ENCODE measurements at regions not wholly inside any gene's neighbourhood (a gene's known extent, or its start where the extent isn't known, plus 50 kb on each side); places are given as distances from the start of the nearest gene placed in this dataset.

DNA sequence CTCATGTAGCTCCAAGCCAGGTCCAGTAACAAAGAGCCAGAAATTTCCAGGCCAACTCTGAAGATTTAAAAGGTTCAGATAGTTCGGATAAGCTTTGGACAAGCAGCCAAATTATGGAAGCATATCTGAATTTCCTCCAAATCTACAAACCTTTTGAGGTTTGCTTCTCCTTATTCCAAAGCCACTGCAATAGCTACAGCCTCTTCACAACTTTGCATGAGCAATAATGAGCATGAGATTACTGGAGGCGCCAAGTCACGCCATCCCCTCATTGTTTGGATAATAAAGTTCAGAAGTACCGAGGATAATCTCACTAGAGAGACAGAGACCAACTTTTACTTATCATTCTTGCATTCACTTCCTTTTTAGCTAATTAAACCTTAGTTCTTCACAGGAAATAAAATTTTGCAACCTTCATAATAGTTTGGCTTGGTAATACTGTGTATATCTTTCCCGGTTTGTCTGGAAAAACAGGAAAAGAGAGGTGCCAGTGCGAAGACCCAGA, 329.6 kb upstream of the RSPO3 start:
- Mint-ChIP-seq H3K4me3 (no peak overlapping the region), H3K9me3 (no peaks in the 10 kb centered on the region), H3K4me1 (no peaks in the 10 kb centered on the region), H3K27ac (no peak overlapping the region), H3K36me3 (no peaks in the 10 kb centered on the region), H3K27me3 (ENCODE audit: low read depth) (no peaks in the 10 kb centered on the region)
- TF ChIP-seq FOXK1 (CRISPR knock-in tag; IDR thresholded peaks at IDR 0.05) = no peak
- CTCF ChIA-PET = no interaction called here
- POLR2A ChIA-PET = no interaction called here
- ATAC-seq (no peak), DNase-seq (ENCODE audit: low spot score) (no peak)

DNA sequence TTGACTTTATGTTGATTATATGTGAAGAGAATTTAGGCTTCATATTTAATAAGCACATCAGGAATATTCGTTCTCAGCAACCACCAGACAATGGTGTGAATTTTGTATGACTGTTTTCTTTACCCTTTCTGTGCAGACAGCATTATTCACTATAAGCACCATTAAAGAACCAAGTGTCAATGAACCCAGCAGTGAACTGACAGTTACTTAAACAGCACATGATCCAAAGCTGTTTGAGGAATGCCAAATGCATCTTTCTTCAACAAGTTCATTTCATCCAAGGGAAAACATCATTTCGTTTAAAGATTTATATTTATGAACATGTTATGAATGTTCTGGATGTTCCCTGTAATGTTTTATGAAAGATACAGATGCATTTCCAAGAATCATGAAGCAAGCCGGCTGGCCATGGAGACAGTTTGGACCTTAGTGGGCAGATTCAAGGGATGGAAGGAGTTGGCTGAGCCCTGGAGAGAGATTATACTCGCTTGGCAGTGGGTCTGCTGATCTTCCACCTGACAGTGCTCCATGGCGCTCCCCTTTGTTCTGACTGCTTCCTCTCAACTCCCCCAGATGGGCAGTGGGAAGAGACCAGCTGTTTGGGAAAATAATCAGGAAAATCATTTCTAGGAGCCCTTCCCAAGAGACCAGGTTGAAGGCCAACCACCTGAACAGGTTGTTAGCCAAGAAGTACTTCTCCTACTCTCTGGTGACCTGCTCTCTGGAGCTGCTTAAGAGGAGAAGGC, 326.0 kb upstream of the RSPO3 start:
- no peaks in the 10 kb centered on the region for H3K36me3 Mint-ChIP-seq
- ATAC-seq = no peak
- no peaks in the 10 kb centered on the region for H3K9me3 Mint-ChIP-seq
- ChIA-PET POLR2A (no interaction called here), CTCF (no interaction called here)
- no peaks in the 10 kb centered on the region for H3K4me1 Mint-ChIP-seq
- H3K27me3 Mint-ChIP-seq (ENCODE audit: low read depth) = no peaks in the 10 kb centered on the region
- DNase-seq (ENCODE audit: low spot score) = no peak
- H3K4me3 Mint-ChIP-seq = no peak overlapping the region
- no peak overlapping the region for H3K27ac Mint-ChIP-seq
- TF ChIP-seq ZNF317 (CRISPR knock-in tag; IDR thresholded peaks at IDR 0.05; ENCODE audit: borderline replicate concordance, low read depth) (no peak), TEAD4 (CRISPR knock-in tag; IDR thresholded peaks at IDR 0.05) (no peak), TCF7 (CRISPR knock-in tag; IDR thresholded peaks at IDR 0.05; ENCODE audit: low read depth) (no peak), ZNF671 (CRISPR knock-in tag; IDR thresholded peaks at IDR 0.05) (no peak)
- TF ChIP-seq, protein P1, sequence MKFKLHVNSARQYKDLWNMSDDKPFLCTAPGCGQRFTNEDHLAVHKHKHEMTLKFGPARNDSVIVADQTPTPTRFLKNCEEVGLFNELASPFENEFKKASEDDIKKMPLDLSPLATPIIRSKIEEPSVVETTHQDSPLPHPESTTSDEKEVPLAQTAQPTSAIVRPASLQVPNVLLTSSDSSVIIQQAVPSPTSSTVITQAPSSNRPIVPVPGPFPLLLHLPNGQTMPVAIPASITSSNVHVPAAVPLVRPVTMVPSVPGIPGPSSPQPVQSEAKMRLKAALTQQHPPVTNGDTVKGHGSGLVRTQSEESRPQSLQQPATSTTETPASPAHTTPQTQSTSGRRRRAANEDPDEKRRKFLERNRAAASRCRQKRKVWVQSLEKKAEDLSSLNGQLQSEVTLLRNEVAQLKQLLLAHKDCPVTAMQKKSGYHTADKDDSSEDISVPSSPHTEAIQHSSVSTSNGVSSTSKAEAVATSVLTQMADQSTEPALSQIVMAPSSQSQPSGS (CRISPR knock-in tag; IDR thresholded peaks at IDR 0.05; ENCODE audit: borderline replicate concordance, low read depth) = no peak

DNA sequence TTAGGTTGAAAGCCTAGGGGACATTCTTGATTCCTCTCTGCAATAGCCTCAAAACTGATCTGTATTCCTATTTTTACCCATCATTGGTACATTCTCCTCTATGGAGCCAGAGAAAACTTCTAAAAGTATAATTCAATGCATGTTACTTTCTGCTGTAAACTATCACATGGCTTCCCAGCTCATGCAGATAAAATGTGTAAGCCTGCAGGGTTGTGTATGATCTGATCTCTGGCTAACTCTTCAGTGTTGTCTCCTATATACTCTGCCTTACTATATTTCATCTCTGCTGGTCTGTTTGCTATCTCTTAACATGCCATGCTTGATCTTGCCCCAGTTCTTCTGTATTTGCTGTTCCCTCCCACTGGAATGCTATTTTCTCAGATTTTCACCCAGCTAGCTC, 323.3 kb upstream of the RSPO3 start:
- no peaks in the 10 kb centered on the region for H3K27me3 Mint-ChIP-seq (ENCODE audit: low read depth)
- no peak overlapping the region for H3K27ac Mint-ChIP-seq
- POLR2A ChIA-PET = no interaction called here
- ATAC-seq (no peak), DNase-seq (ENCODE audit: low spot score) (no peak)
- H3K9me3 Mint-ChIP-seq = no peaks in the 10 kb centered on the region
- H3K4me3 Mint-ChIP-seq = no peak overlapping the region
- TF ChIP-seq FOXK1 (CRISPR knock-in tag; IDR thresholded peaks at IDR 0.05) = no peak
- no peak for TF ChIP-seq CREM (CRISPR knock-in tag; IDR thresholded peaks at IDR 0.05)
- TF ChIP-seq MXD4 (CRISPR knock-in tag; IDR thresholded peaks at IDR 0.05; ENCODE audit: borderline replicate concordance) = no peak
- TF ChIP-seq, protein P2, sequence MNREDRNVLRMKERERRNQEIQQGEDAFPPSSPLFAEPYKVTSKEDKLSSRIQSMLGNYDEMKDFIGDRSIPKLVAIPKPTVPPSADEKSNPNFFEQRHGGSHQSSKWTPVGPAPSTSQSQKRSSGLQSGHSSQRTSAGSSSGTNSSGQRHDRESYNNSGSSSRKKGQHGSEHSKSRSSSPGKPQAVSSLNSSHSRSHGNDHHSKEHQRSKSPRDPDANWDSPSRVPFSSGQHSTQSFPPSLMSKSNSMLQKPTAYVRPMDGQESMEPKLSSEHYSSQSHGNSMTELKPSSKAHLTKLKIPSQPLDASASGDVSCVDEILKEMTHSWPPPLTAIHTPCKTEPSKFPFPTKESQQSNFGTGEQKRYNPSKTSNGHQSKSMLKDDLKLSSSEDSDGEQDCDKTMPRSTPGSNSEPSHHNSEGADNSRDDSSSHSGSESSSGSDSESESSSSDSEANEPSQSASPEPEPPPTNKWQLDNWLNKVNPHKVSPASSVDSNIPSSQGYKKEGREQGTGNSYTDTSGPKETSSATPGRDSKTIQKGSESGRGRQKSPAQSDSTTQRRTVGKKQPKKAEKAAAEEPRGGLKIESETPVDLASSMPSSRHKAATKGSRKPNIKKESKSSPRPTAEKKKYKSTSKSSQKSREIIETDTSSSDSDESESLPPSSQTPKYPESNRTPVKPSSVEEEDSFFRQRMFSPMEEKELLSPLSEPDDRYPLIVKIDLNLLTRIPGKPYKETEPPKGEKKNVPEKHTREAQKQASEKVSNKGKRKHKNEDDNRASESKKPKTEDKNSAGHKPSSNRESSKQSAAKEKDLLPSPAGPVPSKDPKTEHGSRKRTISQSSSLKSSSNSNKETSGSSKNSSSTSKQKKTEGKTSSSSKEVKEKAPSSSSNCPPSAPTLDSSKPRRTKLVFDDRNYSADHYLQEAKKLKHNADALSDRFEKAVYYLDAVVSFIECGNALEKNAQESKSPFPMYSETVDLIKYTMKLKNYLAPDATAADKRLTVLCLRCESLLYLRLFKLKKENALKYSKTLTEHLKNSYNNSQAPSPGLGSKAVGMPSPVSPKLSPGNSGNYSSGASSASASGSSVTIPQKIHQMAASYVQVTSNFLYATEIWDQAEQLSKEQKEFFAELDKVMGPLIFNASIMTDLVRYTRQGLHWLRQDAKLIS (CRISPR knock-in tag; IDR thresholded peaks at IDR 0.05; ENCODE audit: borderline replicate concordance) = no peak
- TF ChIP-seq, protein P3, sequence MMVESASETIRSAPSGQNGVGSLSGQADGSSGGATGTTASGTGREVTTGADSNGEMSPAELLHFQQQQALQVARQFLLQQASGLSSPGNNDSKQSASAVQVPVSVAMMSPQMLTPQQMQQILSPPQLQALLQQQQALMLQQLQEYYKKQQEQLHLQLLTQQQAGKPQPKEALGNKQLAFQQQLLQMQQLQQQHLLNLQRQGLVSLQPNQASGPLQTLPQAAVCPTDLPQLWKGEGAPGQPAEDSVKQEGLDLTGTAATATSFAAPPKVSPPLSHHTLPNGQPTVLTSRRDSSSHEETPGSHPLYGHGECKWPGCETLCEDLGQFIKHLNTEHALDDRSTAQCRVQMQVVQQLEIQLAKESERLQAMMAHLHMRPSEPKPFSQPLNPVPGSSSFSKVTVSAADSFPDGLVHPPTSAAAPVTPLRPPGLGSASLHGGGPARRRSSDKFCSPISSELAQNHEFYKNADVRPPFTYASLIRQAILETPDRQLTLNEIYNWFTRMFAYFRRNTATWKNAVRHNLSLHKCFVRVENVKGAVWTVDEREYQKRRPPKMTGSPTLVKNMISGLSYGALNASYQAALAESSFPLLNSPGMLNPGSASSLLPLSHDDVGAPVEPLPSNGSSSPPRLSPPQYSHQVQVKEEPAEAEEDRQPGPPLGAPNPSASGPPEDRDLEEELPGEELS (CRISPR knock-in tag; IDR thresholded peaks at IDR 0.05) = no peak
- TF ChIP-seq, protein P4, sequence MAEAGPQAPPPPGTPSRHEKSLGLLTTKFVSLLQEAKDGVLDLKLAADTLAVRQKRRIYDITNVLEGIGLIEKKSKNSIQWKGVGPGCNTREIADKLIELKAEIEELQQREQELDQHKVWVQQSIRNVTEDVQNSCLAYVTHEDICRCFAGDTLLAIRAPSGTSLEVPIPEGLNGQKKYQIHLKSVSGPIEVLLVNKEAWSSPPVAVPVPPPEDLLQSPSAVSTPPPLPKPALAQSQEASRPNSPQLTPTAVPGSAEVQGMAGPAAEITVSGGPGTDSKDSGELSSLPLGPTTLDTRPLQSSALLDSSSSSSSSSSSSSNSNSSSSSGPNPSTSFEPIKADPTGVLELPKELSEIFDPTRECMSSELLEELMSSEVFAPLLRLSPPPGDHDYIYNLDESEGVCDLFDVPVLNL (CRISPR knock-in tag; IDR thresholded peaks at IDR 0.05; ENCODE audit: borderline replicate concordance, low read depth) = no peak
- TF ChIP-seq CBFB (CRISPR knock-in tag; IDR thresholded peaks at IDR 0.05; ENCODE audit: low read depth) = no peak
- TF ChIP-seq TEAD1 (CRISPR knock-in tag; IDR thresholded peaks at IDR 0.05) = no peak
- no peak for TF ChIP-seq IRF2 (CRISPR knock-in tag; IDR thresholded peaks at IDR 0.05; ENCODE audit: borderline replicate concordance, low read depth)
- TF ChIP-seq, protein P5, sequence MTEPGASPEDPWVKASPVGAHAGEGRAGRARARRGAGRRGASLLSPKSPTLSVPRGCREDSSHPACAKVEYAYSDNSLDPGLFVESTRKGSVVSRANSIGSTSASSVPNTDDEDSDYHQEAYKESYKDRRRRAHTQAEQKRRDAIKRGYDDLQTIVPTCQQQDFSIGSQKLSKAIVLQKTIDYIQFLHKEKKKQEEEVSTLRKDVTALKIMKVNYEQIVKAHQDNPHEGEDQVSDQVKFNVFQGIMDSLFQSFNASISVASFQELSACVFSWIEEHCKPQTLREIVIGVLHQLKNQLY (CRISPR knock-in tag; IDR thresholded peaks at IDR 0.05) = no peak
- TF ChIP-seq, protein P6, sequence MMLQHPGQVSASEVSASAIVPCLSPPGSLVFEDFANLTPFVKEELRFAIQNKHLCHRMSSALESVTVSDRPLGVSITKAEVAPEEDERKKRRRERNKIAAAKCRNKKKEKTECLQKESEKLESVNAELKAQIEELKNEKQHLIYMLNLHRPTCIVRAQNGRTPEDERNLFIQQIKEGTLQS (CRISPR knock-in tag; conservative IDR thresholded peaks at IDR 0.05) = no peak
- no peak for TF ChIP-seq GTF2I (CRISPR knock-in tag; conservative IDR thresholded peaks at IDR 0.05)
- TF ChIP-seq, protein P7, sequence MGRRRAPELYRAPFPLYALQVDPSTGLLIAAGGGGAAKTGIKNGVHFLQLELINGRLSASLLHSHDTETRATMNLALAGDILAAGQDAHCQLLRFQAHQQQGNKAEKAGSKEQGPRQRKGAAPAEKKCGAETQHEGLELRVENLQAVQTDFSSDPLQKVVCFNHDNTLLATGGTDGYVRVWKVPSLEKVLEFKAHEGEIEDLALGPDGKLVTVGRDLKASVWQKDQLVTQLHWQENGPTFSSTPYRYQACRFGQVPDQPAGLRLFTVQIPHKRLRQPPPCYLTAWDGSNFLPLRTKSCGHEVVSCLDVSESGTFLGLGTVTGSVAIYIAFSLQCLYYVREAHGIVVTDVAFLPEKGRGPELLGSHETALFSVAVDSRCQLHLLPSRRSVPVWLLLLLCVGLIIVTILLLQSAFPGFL (CRISPR knock-in tag; IDR thresholded peaks at IDR 0.05; ENCODE audit: borderline replicate concordance) = no peak
- no peak for TF ChIP-seq NR1H2 (CRISPR knock-in tag; IDR thresholded peaks at IDR 0.05)
- TF ChIP-seq ZNF423 (CRISPR knock-in tag; IDR thresholded peaks at IDR 0.05) = no peak
- CTCF ChIA-PET = no interaction called here
- no peaks in the 10 kb centered on the region for H3K4me1 Mint-ChIP-seq
- no peaks in the 10 kb centered on the region for H3K36me3 Mint-ChIP-seq

Measured in WTC11 (cell line).